ENCODE measurements at regions not wholly inside any gene's neighbourhood (a gene's known extent, or its start where the extent isn't known, plus 50 kb on each side); places are given as distances from the start of the nearest gene placed in this dataset.
"Not testable (repeated sequence)": the region's sequence is repeated elsewhere in the genome, so short reads cannot be mapped to it uniquely, and the experiment has no call there.

- FAIRE-seq: no peak
Measured at GRCh38 chr13:84831666-84832657, 949.7 kb upstream of the SLITRK1 start.

GRCh38 chr13:84823528-84823927 is 941.3 kb upstream of the SLITRK1 start:
- FAIRE-seq: no peak

- FAIRE-seq: no peak
Measured at GRCh38 chr13:84821261-84821660, 939.0 kb upstream of the SLITRK1 start.

- no peak for FAIRE-seq
Measured at GRCh38 chr13:84816567-84817105, 934.4 kb upstream of the SLITRK1 start.

GRCh38 chr13:84812789-84813188 is 930.5 kb upstream of the SLITRK1 start:
- no peak for FAIRE-seq

- no peak for FAIRE-seq
Measured at GRCh38 chr13:84812078-84812477, 929.8 kb upstream of the SLITRK1 start.

GRCh38 chr13:84810781-84811180 is 928.5 kb upstream of the SLITRK1 start:
- FAIRE-seq: no peak

- no peak for FAIRE-seq
Measured at GRCh38 chr13:84802073-84802472, 919.8 kb upstream of the SLITRK1 start.

- no peak for FAIRE-seq
Measured at GRCh38 chr13:84784443-84785153, 902.3 kb upstream of the SLITRK1 start.

- no peak for FAIRE-seq
Measured at GRCh38 chr13:84777316-84777715, 895.0 kb upstream of the SLITRK1 start.

- FAIRE-seq: no peak
Measured at GRCh38 chr13:84776593-84776992, 894.3 kb upstream of the SLITRK1 start.

GRCh38 chr13:84775920-84776319 is 893.6 kb upstream of the SLITRK1 start:
- FAIRE-seq: not testable (repeated sequence)

- FAIRE-seq: no peak
Measured at GRCh38 chr13:84774111-84774510, 891.8 kb upstream of the SLITRK1 start.

GRCh38 chr13:84760956-84761355 is 878.7 kb upstream of the SLITRK1 start:
- no peak for FAIRE-seq

GRCh38 chr13:84749126-84749525 is 866.9 kb upstream of the SLITRK1 start:
- FAIRE-seq: no peak

- no peak for FAIRE-seq
Measured at GRCh38 chr13:84745051-84745551, 862.8 kb upstream of the SLITRK1 start.

GRCh38 chr13:84744203-84744602 is 861.9 kb upstream of the SLITRK1 start:
- no peak for FAIRE-seq

- FAIRE-seq: no peak
Measured at GRCh38 chr13:84741253-84741652, 859.0 kb upstream of the SLITRK1 start.

- FAIRE-seq: no peak
Measured at GRCh38 chr13:84739021-84739420, 856.7 kb upstream of the SLITRK1 start.

- FAIRE-seq: no peak
Measured at GRCh38 chr13:84737661-84738060, 855.4 kb upstream of the SLITRK1 start.

GRCh38 chr13:84730376-84730775 is 848.1 kb upstream of the SLITRK1 start:
- no peak for FAIRE-seq

GRCh38 chr13:84705982-84706710 is 823.9 kb upstream of the SLITRK1 start:
- FAIRE-seq: no peak

GRCh38 chr13:84702174-84702573 is 819.9 kb upstream of the SLITRK1 start:
- FAIRE-seq: no peak
